ENCODE measurements at regions not wholly inside any gene's neighbourhood (a gene's known extent, or its start where the extent isn't known, plus 50 kb on each side); places are given as distances from the start of the nearest gene placed in this dataset.

GRCh38 chr12:92546635-92547348 lies 156.0 kb upstream of the PLEKHG7 start:
- Histone ChIP-seq H3K4me2 (ENCODE audit: control insufficient read depth, insufficient read depth) (no peak overlapping the region), H3K79me2 (ENCODE audit: control insufficient read depth, insufficient read depth, low read length) (no peaks in the 10 kb centered on the region; the same call in 1 of the 2 replicates), H3K27me3 (replicated peaks in 1 of 2; ENCODE audit: control insufficient read depth in 2 of 2, insufficient read depth in 2 of 2, low read length in 1 of 2) (no peaks in the 10 kb centered on the region), H3K9ac (ENCODE audit: control insufficient read depth, insufficient read depth, low read length) (no peak overlapping the region), H3K9me3 (replicated peaks; ENCODE audit: control insufficient read depth, insufficient read depth, low read length) (no peaks in the 10 kb centered on the region; the same call in 2 of the 3 replicates), H3K4me3 (no peak overlapping the region), H2AFZ (ENCODE audit: control insufficient read depth, low read depth, low read length) (no peak overlapping the region), H3K27ac (ENCODE audit: control insufficient read depth, insufficient read depth) (no peak overlapping the region), H3K4me1 (ENCODE audit: control insufficient read depth, insufficient read depth, low read length) (peaks cover 43% of the 10 kb centered on the region), H4K20me1 (ENCODE audit: control insufficient read depth, insufficient read depth) (no peaks in the 10 kb centered on the region), H3K36me3 (ENCODE audit: control insufficient read depth in 2 of 2, insufficient read depth in 2 of 2, low read length in 1 of 2) (no peaks in the 10 kb centered on the region)
- intact Hi-C loops (cut with micrococcal nuclease; ENCODE audit: unreplicated experiment), result no loop called here
- ChIA-PET POLR2A (interaction anchor here (1.0 to 15.5 kb wide), 9 partner anchors 9 to 184 kb away, joined by 3 to 204 read pairs (median 4); no protein-coding TSS in a partner anchor), SMC1A (ENCODE audit: uncharacterized antibody, unreplicated experiment) (interaction anchor here (0.7 to 12.8 kb wide), 19 partner anchors 8 to 879 kb away, joined by 3 to 319 read pairs (median 7); no protein-coding TSS in a partner anchor), RAD21 (ENCODE audit: unreplicated experiment) (interaction anchor here (0.9 to 15.5 kb wide), 17 partner anchors 7 to 513 kb away, joined by 3 to 346 read pairs (median 11); partner anchors contain the start of gene BTG1), CTCF (interaction anchor here (0.9 to 6.0 kb wide), 6 partner anchors 10 to 409 kb away, joined by 3 to 59 read pairs (median 8); no protein-coding TSS in a partner anchor)
- no peak for DNase-seq (ENCODE audit: low read depth, low spot score)
- 62% methylated on average over 2 of the region's 2 CpGs for WGBS (ENCODE audit: insufficient coverage, insufficient replicate concordance, low lambda C conversion rate, missing lambda C conversion rate)
- FAIRE-seq, result no peak
- ATAC-seq, result peak; percentile 60
- no TSS peak for BruUV-seq (replicated peaks)
- in situ Hi-C loops (cut with MboI), result no loop called here
- no peak for TF ChIP-seq ZNF274 (IDR thresholded peaks at IDR 0.05; ENCODE audit: insufficient read depth, insufficient read length)
- 0 out of 2 replicates have a peak, but pooled peaks have one; percentile 5 for TF ChIP-seq TCF12 (IDR thresholded peaks at IDR 0.05; ENCODE audit: low read depth, low read length)
- peak; percentile 83; the same call in 1 of the 2 replicates for TF ChIP-seq RAD51 (IDR thresholded peaks at IDR 0.05)
- 0 out of 2 replicates have a peak, but pooled peaks have one; percentile 46 for TF ChIP-seq ATF7 (IDR thresholded peaks at IDR 0.05; ENCODE audit: low read depth)
- peak; percentile 88 for TF ChIP-seq PKNOX1 (IDR thresholded peaks at IDR 0.05)
- TF ChIP-seq NRF1 (conservative IDR thresholded peaks at IDR 0.05; ENCODE audit: low read depth, low read length), result no peak
- no peak for TF ChIP-seq ASH2L (IDR thresholded peaks at IDR 0.05; ENCODE audit: borderline replicate concordance, low read depth)
- peak; percentile 33 to 37; a peak in 3 of 4 replicates for TF ChIP-seq IKZF2 (IDR thresholded peaks at IDR 0.05)
- no peak for TF ChIP-seq RBBP5 (conservative IDR thresholded peaks at IDR 0.05)
- peak in 1 of 2 experiments; percentile 61; a peak in 2 of 4 replicates for TF ChIP-seq BHLHE40 (IDR thresholded peaks at IDR 0.05; ENCODE audit: borderline replicate concordance in 1 of 2, low read depth in 2 of 2, low read length in 1 of 2)
- TF ChIP-seq ZNF687 (IDR thresholded peaks at IDR 0.05), result peak; percentile 29; the same call in 1 of the 2 replicates
- TF ChIP-seq EP300 (IDR thresholded peaks at IDR 0.05; ENCODE audit: borderline replicate concordance in 1 of 2, control insufficient read depth in 1 of 2, low read depth in 2 of 2, low read length in 2 of 2), result peak in 1 of 2 experiments; percentile 52; a peak in 2 of 4 replicates
- TF ChIP-seq, protein P1, sequence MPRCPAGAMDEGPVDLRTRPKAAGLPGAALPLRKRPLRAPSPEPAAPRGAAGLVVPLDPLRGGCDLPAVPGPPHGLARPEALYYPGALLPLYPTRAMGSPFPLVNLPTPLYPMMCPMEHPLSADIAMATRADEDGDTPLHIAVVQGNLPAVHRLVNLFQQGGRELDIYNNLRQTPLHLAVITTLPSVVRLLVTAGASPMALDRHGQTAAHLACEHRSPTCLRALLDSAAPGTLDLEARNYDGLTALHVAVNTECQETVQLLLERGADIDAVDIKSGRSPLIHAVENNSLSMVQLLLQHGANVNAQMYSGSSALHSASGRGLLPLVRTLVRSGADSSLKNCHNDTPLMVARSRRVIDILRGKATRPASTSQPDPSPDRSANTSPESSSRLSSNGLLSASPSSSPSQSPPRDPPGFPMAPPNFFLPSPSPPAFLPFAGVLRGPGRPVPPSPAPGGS (IDR thresholded peaks at IDR 0.05; ENCODE audit: borderline replicate concordance, insufficient read depth, low read depth, low read length, poor library complexity, severe bottlenecking), result peak; percentile 49
- TF ChIP-seq CHD2 (IDR thresholded peaks at IDR 0.05; ENCODE audit: borderline replicate concordance, low read depth, low read length), result peak; percentile 15; the same call in 1 of the 2 replicates
- TF ChIP-seq MTA2 (IDR thresholded peaks at IDR 0.05; ENCODE audit: low read depth), result peak; percentile 86
- no peak for TF ChIP-seq YY1 (IDR thresholded peaks at IDR 0.05; ENCODE audit: low read depth, low read length)

Data from GM12878 (cell line).